DMS53 treated with DMSO at 0.1 percent for 48 hours (cell line): ENCODE measurements at regions not wholly inside any gene's neighbourhood (a gene's known extent, or its start where the extent isn't known, plus 50 kb on each side); places are given as distances from the start of the nearest gene placed in this dataset.
"Not testable (repeated sequence)": the region's sequence is repeated elsewhere in the genome, so short reads cannot be mapped to it uniquely, and the experiment has no call there.

Experiments
- DNase-seq: peaks from one replicate; lab custom pipeline; 2025; ENCODE audit not compliant: unreplicated experiment; lab: John Stamatoyannopoulos, UW

GRCh38 chr20:53676987-53677386 lies 83.3 kb upstream of the ZNF217 start:
- DNase-seq: no peak

DNA sequence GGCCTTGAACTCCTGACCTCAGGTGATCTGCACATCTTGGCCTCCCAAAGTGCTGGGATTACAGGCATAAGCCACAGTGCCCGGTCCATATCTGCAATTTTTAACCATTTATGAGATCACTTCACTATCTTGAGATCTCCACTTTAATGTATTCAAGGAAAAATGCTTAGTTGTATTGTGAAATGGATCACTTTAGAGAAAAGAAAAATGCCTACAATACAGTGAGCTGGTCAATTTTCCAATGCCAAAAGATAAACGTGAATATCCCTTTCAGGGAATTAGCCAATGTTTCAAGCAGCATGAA lies 82.8 kb upstream of the ZNF217 start:
- DNase-seq: no peak

GRCh38 chr20:53672484-53673129 lies 79.0 kb upstream of the ZNF217 start:
- DNase-seq: peak; percentile 13

GRCh38 chr20:53671370-53671769 lies 77.7 kb upstream of the ZNF217 start:
- no peak for DNase-seq

DNA sequence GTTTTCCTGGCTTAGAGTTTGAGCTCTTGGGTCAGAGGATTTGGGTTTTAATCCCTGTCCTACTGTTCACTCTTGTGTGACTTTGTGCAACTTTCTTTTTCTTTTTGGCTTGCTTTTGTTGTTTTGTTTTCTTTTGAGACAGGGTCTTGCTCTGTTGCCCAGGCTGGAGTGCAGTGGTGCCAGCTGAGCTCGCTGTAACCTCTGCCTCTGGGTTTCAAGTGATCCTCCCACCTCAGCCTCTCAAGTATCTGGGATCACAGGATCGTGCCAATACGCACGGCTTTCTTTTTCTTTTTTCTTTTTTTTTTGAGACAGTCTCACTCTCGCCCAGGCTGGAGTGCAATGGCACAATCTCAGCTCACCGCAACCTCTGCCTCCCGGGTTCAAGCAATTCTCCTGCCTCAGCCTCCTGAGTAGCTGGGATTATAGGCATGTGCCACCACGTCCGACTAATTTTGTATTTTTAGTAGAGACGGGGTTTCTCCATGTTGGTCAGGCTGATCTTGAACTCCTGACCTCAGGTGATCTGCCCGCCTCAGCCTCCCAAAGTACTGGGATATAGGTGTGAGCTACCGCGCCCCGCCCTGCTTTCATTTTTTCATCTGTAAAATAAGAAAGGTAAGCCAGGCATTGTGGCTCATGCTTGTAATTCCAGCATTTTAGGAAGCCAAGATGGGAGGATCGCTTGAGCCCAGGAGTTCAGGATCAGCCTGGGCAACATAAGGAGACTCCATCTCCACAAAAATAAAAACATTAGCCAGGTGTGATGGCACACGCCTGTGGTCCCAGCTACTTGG lies 76.1 kb upstream of the ZNF217 start:
- not testable (repeated sequence) for DNase-seq

DNA sequence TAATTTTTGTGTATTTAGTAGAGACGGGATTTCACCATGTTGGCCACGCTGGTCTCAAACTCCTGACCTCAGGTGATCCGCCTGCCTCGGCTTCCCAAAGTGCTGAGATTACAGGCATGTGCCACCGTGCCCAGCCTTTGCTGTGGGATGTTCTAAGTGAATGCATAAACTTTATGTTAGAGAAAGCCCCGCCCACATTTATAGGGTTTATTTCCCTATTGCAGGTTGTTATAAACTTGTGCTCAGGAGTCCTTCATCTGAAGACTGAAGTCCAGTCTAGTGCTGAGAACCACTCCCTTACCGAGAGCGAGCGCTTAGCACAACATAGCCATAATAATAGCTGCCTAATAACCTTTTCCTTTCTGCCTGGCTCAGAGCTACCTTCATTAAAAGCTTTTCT lies 75.4 kb upstream of the ZNF217 start:
- no peak for DNase-seq

DNA sequence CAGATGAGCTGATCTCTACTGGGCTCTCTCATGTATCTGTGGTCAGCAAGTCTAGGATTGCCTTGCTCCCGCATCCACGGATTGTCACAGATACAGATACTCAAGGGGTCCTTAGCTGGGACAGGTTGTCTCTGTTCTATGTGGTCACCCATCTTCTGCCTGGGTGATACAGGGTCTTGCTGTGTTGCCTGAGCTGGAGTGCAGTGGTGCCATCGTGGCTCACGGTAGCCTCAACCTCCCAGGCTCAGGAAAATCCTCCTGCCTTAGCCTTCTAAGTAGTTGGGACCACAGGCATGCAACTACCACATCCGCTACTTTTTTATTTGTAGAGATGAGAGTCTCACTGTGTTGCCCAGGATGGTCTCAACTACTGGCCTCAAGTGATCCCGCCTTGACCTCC lies 72.5 kb upstream of the ZNF217 start:
- no peak for DNase-seq

- DNase-seq: no peak
These were observed 70.5 kb upstream of the ZNF217 start for GRCh38 chr20:53664121-53664520.

DNA sequence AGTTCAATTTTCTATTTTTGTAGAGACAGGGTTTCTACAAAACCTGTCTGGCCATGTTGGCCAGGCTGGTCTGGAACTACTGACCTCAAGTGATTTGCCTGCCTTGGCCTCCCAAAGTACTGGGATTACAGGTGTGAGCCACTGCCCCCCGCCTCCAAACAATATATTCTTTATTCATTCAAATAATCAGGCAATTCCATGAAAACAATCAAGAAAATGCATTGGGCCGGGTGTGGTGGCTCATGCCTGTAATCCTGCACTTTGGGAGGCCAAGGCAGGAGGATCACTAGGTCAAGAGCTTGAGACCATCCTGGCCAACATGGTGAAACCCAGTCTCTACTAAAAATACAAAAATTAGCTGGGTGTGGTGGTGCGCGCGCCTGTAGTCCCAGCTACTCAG lies 69.9 kb upstream of the ZNF217 start:
- not testable (repeated sequence) for DNase-seq

- no peak for DNase-seq
These were observed 69.0 kb upstream of the ZNF217 start for GRCh38 chr20:53662595-53662994.

- DNase-seq: no peak
These were observed 67.3 kb upstream of the ZNF217 start for GRCh38 chr20:53660947-53661381.

DNA sequence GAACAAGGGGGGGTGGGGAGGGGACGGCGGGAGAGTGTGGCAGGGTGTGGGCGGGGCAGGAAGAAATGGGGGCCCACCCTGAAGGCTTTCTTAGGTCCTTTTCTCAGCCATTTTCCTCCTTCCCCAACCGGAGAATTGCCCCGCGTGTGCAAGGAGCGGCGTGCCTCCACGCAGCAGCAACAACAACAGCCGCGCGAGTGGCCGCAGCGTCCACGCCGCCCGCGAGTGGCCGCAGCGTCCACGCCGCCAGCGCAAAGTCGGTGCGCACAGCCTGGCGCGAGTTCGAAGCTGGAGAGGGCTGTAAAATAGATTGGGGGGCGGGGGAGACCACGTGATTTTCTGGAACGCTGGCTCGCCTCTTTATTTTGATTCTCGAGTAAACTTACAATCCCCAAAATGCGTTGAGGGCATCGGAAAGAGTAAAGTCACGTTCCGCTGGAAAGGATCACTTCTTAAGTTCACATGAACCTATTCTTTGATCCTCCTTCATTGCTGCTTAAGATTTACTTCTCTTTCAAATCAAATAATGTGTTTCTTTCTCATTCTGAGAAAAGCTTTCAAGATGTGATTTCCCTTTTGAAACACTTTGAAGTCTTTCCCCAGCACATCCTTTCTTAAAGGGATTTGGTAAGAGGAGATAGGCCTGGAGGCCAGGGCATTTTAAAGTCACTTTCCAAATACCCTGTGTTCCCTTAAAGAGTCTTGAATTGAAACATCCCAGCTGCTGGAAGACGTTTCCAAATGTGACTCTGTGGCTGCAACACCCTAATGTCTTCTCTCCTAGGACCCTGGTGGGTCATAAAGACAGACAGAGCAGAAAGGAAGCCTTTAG lies 66.7 kb upstream of the ZNF217 start:
- DNase-seq: no peak

GRCh38 chr20:53658973-53659372 lies 65.3 kb upstream of the ZNF217 start:
- no peak for DNase-seq

DNA sequence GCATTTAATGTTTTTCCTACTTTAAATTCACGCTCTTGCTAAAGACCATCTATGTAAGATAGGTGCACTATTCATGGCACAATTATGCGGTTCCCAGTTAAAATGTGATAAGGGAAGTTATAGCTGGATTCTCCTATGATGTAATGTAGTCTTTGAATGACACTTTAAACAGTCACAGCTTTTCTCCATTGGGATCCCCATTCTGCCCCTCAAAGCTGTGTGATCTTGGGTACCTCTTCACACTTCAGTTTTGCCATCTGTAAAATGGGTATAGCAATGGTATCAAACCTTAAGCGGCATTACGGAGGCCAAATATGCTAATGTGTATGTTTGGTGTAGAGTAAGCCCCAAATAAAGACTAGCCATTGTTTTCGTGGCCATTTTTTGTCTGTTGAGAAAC lies 64.7 kb upstream of the ZNF217 start:
- no peak for DNase-seq

- DNase-seq: no peak
These were observed 64.1 kb upstream of the ZNF217 start for GRCh38 chr20:53657732-53658131.

GRCh38 chr20:53657279-53657678 lies 63.6 kb upstream of the ZNF217 start:
- no peak for DNase-seq

DNA sequence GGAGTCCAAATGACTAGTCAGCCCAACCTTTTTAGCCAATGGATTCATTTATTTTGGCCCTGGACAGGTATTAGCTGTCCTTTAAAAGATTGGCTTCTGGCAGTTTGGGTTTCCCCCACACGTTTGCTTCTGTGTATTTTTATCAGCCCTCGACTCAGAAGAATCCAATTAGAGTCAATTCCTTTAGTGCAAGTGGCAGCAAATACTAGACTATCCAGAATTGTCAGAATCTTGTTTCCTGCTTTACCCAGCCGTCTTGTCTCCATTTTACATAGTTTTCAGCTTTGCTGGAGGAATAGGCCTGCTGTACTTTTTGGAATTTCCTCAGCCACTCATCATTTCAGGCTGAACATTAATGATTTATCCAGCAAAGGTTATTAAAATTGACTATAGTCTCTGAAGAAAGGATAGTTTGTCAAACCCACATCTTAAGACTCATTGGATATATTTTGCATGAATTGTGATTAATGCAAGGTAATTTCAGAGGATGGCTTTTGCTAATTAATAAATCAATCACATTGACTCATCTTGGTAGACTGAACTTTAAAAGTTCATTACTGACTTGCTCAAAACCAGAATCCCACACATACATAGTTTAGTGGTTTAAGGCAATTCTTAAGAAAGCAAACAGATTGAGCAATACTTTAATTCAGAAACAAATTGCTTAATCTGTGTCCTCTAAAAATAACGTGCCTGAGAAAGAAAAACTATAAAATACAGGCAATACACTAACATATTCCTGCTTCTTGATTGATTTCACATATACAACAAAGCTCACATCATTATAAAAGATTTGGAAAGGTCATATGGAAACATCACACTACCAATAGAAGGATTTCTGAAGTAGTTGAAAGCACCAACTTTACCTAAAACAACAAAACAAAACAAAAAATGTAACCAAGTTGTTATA lies 62.9 kb upstream of the ZNF217 start:
- no peak for DNase-seq

DNA sequence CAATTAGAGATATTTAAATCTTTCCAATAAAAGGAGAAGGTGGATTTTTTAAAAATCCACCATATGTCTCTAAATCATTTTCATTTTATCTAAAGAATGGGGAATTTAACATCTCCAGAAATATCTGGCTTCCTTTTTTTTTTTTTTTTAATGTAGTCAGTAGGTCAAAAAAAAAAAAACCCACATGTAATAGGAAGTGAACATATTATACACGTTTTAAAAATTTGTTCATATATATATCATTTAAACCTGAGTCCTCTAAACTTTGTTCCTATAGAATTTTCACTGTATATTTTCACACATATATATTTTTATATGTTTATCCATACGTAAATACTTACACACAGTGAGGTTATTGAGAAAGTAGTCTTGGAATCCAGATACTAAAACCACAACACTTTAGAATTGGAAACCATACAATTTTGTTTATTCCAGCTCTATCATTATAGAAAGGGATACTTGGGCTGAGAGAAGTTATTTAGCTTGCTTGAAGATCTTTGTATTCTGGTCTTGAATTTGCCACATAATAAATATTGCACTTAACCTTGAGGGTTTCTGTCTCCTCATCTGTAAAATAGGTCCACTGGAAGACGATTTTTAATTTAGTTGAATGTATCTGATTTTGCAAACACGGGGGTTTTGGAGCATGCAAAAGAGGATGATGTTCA lies 62.1 kb upstream of the ZNF217 start:
- no peak for DNase-seq

GRCh38 chr20:53654932-53655624 lies 61.4 kb upstream of the ZNF217 start:
- DNase-seq: no peak

DNA sequence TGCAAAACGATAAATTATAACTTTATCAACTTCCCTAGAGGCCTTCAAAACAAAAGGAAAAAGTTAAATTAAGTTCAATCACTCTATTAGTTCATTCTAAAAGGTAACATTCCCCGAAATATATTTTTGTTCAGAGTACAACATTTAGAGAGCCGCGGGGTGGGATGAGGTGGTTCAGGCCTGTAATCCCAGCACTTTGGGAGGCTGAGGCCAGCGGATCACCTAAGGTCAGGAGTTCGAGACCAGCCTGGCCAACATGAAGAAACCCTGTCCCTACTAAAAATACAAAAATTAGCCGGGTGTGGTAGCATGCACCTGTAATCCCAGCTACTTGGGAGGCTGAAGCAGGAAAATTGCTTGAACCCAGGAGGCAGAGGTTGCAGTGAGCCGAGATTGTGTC lies 60.9 kb upstream of the ZNF217 start:
- not testable (repeated sequence) for DNase-seq
